GM20000 (cell line): ENCODE measurements at regions not wholly inside any gene's neighbourhood (a gene's known extent, or its start where the extent isn't known, plus 50 kb on each side); places are given as distances from the start of the nearest gene placed in this dataset.

Source experiments
- DNase-seq: peaks from one replicate; pipeline ENCODE4 v3.0.0; 2012; ENCODE audit warnings: low spot score
- TF ChIP-seq, protein P1 (sequence below): IDR thresholded peaks from 2 replicates; pipeline ENCODE4 v1.5.1; 2012; ENCODE audit warnings: mild to moderate bottlenecking, control low read depth; ENCODE audit errors: extremely low read depth, missing control alignments

DNA sequence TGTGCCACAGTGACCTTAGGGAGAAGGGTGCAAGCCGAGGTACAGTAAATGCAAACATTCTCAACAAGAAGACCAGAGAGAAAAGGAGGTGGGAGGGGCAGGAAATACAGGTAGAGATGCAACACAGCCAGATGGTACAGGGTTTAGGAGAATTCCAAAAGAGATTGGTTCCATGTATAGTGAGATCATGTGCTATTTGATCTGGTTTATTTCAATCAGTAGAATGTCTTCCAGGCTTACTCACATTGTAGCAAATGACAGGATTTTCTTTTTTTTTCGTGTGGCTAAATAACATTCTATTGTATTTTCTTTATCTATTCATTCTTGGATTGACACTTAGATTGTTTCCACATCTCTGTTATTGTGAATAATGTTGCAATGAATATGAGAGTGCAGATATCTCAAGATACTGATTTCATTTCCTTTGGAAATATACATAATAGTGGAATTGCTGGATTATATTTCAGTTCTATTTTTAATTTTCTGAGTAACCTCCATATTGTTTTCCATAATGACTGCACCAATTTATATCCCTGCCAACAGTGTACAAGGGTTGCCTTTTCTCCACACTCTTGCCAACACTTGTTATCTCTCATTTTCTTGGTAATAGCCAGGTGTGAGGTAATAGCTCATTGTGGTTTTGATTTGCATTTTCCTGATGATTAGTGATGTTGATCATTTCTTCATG lies 107.8 kb upstream of the GAS1 start:
- TF ChIP-seq, protein P1, sequence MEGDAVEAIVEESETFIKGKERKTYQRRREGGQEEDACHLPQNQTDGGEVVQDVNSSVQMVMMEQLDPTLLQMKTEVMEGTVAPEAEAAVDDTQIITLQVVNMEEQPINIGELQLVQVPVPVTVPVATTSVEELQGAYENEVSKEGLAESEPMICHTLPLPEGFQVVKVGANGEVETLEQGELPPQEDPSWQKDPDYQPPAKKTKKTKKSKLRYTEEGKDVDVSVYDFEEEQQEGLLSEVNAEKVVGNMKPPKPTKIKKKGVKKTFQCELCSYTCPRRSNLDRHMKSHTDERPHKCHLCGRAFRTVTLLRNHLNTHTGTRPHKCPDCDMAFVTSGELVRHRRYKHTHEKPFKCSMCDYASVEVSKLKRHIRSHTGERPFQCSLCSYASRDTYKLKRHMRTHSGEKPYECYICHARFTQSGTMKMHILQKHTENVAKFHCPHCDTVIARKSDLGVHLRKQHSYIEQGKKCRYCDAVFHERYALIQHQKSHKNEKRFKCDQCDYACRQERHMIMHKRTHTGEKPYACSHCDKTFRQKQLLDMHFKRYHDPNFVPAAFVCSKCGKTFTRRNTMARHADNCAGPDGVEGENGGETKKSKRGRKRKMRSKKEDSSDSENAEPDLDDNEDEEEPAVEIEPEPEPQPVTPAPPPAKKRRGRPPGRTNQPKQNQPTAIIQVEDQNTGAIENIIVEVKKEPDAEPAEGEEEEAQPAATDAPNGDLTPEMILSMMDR = no peak
- no peak for DNase-seq

DNA sequence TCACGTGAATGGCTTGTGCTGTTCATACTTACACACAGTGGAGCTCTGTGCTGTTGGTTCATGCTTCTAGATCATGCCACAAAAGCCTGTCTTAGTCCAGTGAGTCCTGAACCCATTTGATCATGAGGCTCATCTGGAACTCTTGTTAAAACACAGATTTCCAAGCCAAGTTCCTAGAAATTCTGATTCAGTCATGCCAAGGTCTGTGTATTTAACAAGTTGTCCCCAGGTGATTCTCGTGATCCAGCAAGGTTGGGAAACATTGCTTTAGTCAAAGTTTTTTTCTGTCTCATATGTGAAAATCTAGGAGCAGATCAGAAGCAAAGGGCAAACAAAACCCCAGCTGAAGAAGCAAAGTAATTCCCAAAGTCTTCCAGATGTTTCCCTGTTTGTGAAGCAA lies 112.5 kb upstream of the GAS1 start:
- DNase-seq = no peak
- TF ChIP-seq, protein P1 = no peak

DNA sequence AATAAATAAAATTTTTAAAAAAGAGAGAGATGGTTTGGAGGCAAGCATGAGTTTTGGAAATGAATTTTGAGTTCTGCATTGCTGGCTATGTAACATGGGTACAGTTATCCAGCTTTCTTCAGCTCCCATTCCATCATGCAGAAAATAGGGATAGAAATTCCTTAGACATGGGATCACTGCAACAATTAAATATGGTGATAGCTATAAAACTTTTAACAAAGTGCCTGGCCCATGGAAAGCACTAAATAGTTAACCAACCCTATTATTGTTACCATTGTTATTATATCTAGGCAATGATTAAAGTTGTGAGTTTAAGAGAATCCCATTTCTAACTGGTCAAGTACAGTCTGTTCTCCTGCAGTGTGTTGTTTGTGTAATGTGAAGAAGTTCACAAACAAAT lies 115.4 kb upstream of the GAS1 start:
- no peak for DNase-seq
- TF ChIP-seq, protein P1 = no peak

DNA sequence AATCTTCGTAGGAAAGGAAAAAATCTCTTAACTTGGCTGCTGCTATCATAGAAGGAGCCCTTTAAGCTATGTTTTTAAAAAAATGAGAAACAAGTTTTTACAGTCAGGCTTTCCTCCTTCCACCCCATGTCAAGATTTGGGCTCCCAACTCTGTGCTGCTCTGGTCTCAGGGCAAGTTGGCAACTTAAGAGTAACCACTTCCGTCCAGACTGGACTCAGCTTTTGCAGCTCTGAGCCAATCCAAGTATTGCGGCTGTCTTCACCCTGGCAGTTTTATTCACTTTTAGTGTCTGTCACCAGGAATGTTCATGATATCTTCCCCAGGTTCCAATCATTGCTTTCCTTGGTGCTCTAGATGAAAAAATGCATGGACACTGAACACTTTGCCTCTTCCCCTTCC lies 115.9 kb upstream of the GAS1 start:
- DNase-seq = no peak
- TF ChIP-seq, protein P1 = no peak

DNA sequence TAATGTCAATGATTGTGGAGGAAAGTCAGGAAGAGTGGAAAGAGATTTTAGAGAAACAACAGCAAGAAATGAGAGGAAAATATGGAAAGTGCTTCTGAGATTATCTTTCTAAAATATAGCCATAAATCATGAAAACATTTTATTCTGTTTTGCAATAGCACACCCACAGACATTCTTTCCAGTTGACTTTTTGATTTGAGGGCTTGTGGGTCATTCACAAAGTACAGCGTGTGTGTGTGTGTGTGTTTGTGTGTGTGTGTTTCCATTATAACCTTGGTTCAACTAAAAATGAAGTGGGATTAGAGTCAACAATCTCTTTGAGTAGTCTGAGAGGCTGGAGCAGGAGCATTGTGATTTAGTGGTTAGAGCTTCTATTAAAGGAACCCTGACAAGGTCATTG lies 116.6 kb upstream of the GAS1 start:
- DNase-seq = no peak
- TF ChIP-seq, protein P1 = no peak

DNA sequence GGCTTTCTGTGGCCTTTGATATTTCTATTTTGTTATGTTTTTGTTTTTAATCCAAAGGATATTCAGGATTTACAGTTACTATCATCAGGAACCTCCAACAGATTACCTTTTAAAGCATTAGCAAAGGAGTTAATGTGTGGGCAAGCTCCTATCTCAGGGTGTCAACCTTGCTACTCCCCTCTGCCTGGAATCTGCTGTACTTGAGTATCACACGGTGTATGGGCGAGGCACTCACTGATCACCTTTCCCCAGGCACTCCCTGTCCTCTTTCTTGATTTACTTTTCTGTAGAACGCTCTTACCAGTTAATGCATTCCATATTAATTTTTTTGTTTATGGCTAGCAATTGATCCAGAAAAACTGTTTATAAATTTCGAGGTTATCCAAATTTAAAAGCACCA lies 117.0 kb upstream of the GAS1 start:
- TF ChIP-seq, protein P1 = no peak

DNA sequence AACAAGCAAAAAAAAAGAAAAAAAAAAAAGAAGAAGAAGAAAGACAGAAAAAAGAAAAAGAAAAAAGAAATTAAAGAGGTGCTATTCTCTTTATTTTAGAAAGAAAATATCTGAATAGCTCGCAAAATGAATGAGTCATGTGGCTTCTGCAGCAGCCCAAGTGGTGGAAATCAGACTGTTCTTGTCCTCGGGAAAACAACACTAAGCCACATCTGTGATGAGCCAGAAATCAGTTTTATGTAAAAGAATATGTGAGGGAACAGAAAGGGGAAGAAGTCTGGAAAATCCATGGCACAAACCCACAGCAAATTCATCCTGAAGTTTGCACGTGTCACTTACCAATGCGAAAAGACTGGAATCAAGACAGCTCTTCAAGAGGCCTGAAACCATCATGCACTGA lies 118.7 kb upstream of the GAS1 start:
- DNase-seq = no peak
- TF ChIP-seq, protein P1 = no peak

More for the DNA sequence above, 117.0 kb upstream of the GAS1 start:
- no peak for DNase-seq
